ENCODE measurements at regions not wholly inside any gene's neighbourhood (a gene's known extent, or its start where the extent isn't known, plus 50 kb on each side); places are given as distances from the start of the nearest gene placed in this dataset.
A peak's percentile ranks its signal among the peaks of the same experiment; 100 is the strongest.

- no peak for DNase-seq
Measured at GRCh38 chr20:50412069-50412468, 98.1 kb upstream of the PTPN1 start.

- DNase-seq, result no peak
Measured at GRCh38 chr20:50412499-50412898, 97.7 kb upstream of the PTPN1 start.

GRCh38 chr20:50413088-50413500 lies 97.1 kb upstream of the PTPN1 start:
- no peak for DNase-seq

- DNase-seq, result no peak
Measured at GRCh38 chr20:50415021-50415515, 95.1 kb upstream of the PTPN1 start.

GRCh38 chr20:50415516-50416268 lies 94.5 kb upstream of the PTPN1 start:
- DNase-seq, result peak; percentile 97

GRCh38 chr20:50416269-50417022 lies 93.7 kb upstream of the PTPN1 start:
- no peak for DNase-seq

- no peak for DNase-seq
Measured at GRCh38 chr20:50417023-50417329, 93.2 kb upstream of the PTPN1 start.

- no peak for DNase-seq
Measured at GRCh38 chr20:50417484-50418235, 92.5 kb upstream of the PTPN1 start.

GRCh38 chr20:50418890-50419642 lies 91.1 kb upstream of the PTPN1 start:
- DNase-seq, result no peak

- DNase-seq, result no peak
Measured at GRCh38 chr20:50420380-50420779, 89.8 kb upstream of the PTPN1 start.

GRCh38 chr20:50421356-50422340 lies 88.5 kb upstream of the PTPN1 start:
- DNase-seq, result no peak

- no peak for DNase-seq
Measured at GRCh38 chr20:50423758-50424157, 86.4 kb upstream of the PTPN1 start.

- no peak for DNase-seq
Measured at GRCh38 chr20:50425076-50425475, 85.1 kb upstream of the PTPN1 start.

- DNase-seq, result no peak
Measured at GRCh38 chr20:50426866-50427718, 83.1 kb upstream of the PTPN1 start.

GRCh38 chr20:50427719-50428083 lies 82.5 kb upstream of the PTPN1 start:
- no peak for DNase-seq

GRCh38 chr20:50428097-50428828 lies 81.9 kb upstream of the PTPN1 start:
- DNase-seq, result no peak

GRCh38 chr20:50429412-50429811 lies 80.8 kb upstream of the PTPN1 start:
- DNase-seq, result no peak

- no peak for DNase-seq
Measured at GRCh38 chr20:50431066-50431450, 79.1 kb upstream of the PTPN1 start.

- no peak for DNase-seq
Measured at GRCh38 chr20:50433001-50433761, 77.0 kb upstream of the PTPN1 start.

All from midbrain (tissue), 1 donor.